Activated T-cell treated with anti-CD3 and anti-CD28 coated beads, Interleukin-2, amount 50 U/mL, for 4 hours (primary cell): ENCODE measurements at regions not wholly inside any gene's neighbourhood (a gene's known extent, or its start where the extent isn't known, plus 50 kb on each side); places are given as distances from the start of the nearest gene placed in this dataset.

Source experiments
- ATAC-seq, 2 donors: fragments of 200-7000 bp; cut with Tn5 transposase; one replicate each; pipeline ENCODE4 v1.10.0; 2021
- DNase-seq: peaks from one replicate; pipeline ENCODE4 v3.0.0-alpha.2; 2020
- H3K27me3 Mint-ChIP-seq: one replicate; pipeline ENCODE4 v1.8.0; 2021; ENCODE audit warnings: low read depth, mixed read lengths
- H3K36me3 Mint-ChIP-seq: one replicate; pipeline ENCODE4 v1.8.0; 2022; ENCODE audit warnings: mixed read lengths; ENCODE audit not compliant: insufficient read depth
- H3K4me1 Mint-ChIP-seq: one replicate; pipeline ENCODE4 v1.8.0; 2021; ENCODE audit warnings: low read depth, mixed read lengths
- H3K4me3 Mint-ChIP-seq: one replicate; pipeline ENCODE4 v1.8.0; 2021; ENCODE audit warnings: mild to moderate bottlenecking, moderate library complexity, mixed read lengths
- H3K9me3 Mint-ChIP-seq: one replicate; pipeline ENCODE4 v1.8.0; 2021; ENCODE audit warnings: mixed read lengths

- Mint-ChIP-seq H3K36me3 (no peaks in the 10 kb centered on the region), H3K4me1 (no peaks in the 10 kb centered on the region), H3K9me3 (peaks cover 7% of the 10 kb centered on the region), H3K27me3 (no peaks in the 10 kb centered on the region), H3K4me3 (no peak overlapping the region)
- DNase-seq (no peak), ATAC-seq (no peak)
Measured at GRCh38 chr15:94875550-94875949, 644.2 kb downstream of the MCTP2 start.

GRCh38 chr15:94877833-94878232, 646.5 kb downstream of the MCTP2 start:
- ATAC-seq, result no peak
- H3K4me3 Mint-ChIP-seq, result no peak overlapping the region
- peaks cover 7% of the 10 kb centered on the region for H3K9me3 Mint-ChIP-seq

GRCh38 chr15:94882071-94882712, 650.8 kb downstream of the MCTP2 start:
- Mint-ChIP-seq H3K9me3 (peaks cover 7% of the 10 kb centered on the region), H3K4me3 (no peak overlapping the region), H3K27me3 (no peaks in the 10 kb centered on the region), H3K36me3 (no peaks in the 10 kb centered on the region), H3K4me1 (no peaks in the 10 kb centered on the region)
- ATAC-seq (no peak), DNase-seq (no peak)

More at GRCh38 chr15:94877833-94878232, 646.5 kb downstream of the MCTP2 start:
- DNase-seq, result no peak
- no peaks in the 10 kb centered on the region for H3K4me1 Mint-ChIP-seq
- no peaks in the 10 kb centered on the region for H3K36me3 Mint-ChIP-seq
- no peaks in the 10 kb centered on the region for H3K27me3 Mint-ChIP-seq

GRCh38 chr15:94887391-94887790, 656.0 kb downstream of the MCTP2 start:
- peaks cover 7% of the 10 kb centered on the region for H3K9me3 Mint-ChIP-seq
- H3K27me3 Mint-ChIP-seq, result no peaks in the 10 kb centered on the region
- no peaks in the 10 kb centered on the region for H3K36me3 Mint-ChIP-seq
- DNase-seq (no peak), ATAC-seq (no peak)
- H3K4me1 Mint-ChIP-seq, result no peaks in the 10 kb centered on the region
- no peak overlapping the region for H3K4me3 Mint-ChIP-seq

GRCh38 chr15:94889153-94889552, 657.8 kb downstream of the MCTP2 start:
- H3K4me1 Mint-ChIP-seq, result no peaks in the 10 kb centered on the region
- peaks cover 7% of the 10 kb centered on the region for H3K9me3 Mint-ChIP-seq
- ATAC-seq, result no peak
- H3K4me3 Mint-ChIP-seq, result no peak overlapping the region
- DNase-seq, result no peak
- H3K27me3 Mint-ChIP-seq, result no peaks in the 10 kb centered on the region
- no peaks in the 10 kb centered on the region for H3K36me3 Mint-ChIP-seq

GRCh38 chr15:94893091-94893490, 661.7 kb downstream of the MCTP2 start:
- ATAC-seq, result no peak
- no peaks in the 10 kb centered on the region for H3K27me3 Mint-ChIP-seq
- peaks cover 5% of the 10 kb centered on the region for H3K9me3 Mint-ChIP-seq
- H3K4me1 Mint-ChIP-seq, result no peaks in the 10 kb centered on the region
- no peaks in the 10 kb centered on the region for H3K36me3 Mint-ChIP-seq
- no peak overlapping the region for H3K4me3 Mint-ChIP-seq
- no peak for DNase-seq

- DNase-seq (no peak), ATAC-seq (no peak)
- Mint-ChIP-seq H3K36me3 (no peaks in the 10 kb centered on the region), H3K27me3 (no peaks in the 10 kb centered on the region), H3K4me3 (no peak overlapping the region), H3K4me1 (no peaks in the 10 kb centered on the region), H3K9me3 (peaks cover 6% of the 10 kb centered on the region)
Measured at GRCh38 chr15:94894056-94894455, 662.7 kb downstream of the MCTP2 start.

GRCh38 chr15:94909510-94909909, 678.1 kb downstream of the MCTP2 start:
- H3K9me3 Mint-ChIP-seq, result peaks cover 16% of the 10 kb centered on the region
- H3K27me3 Mint-ChIP-seq, result no peaks in the 10 kb centered on the region
- no peaks in the 10 kb centered on the region for H3K4me1 Mint-ChIP-seq
- ATAC-seq (no peak), DNase-seq (no peak)
- H3K4me3 Mint-ChIP-seq, result no peak overlapping the region
- no peaks in the 10 kb centered on the region for H3K36me3 Mint-ChIP-seq

- H3K4me1 Mint-ChIP-seq, result no peaks in the 10 kb centered on the region
- no peaks in the 10 kb centered on the region for H3K27me3 Mint-ChIP-seq
- H3K36me3 Mint-ChIP-seq, result no peaks in the 10 kb centered on the region
- peaks cover 16% of the 10 kb centered on the region for H3K9me3 Mint-ChIP-seq
- ATAC-seq (no peak), DNase-seq (no peak)
- no peak overlapping the region for H3K4me3 Mint-ChIP-seq
Measured at GRCh38 chr15:94910166-94910565, 678.8 kb downstream of the MCTP2 start.

GRCh38 chr15:94912760-94913159, 681.4 kb downstream of the MCTP2 start:
- Mint-ChIP-seq H3K27me3 (no peaks in the 10 kb centered on the region), H3K9me3 (peaks cover 10% of the 10 kb centered on the region), H3K4me3 (no peak overlapping the region), H3K36me3 (no peaks in the 10 kb centered on the region), H3K4me1 (no peaks in the 10 kb centered on the region)
- DNase-seq, result no peak
- ATAC-seq, result no peak

GRCh38 chr15:94917068-94917467, 685.7 kb downstream of the MCTP2 start:
- Mint-ChIP-seq H3K4me3 (no peak overlapping the region), H3K9me3 (no peaks in the 10 kb centered on the region), H3K4me1 (no peaks in the 10 kb centered on the region), H3K27me3 (no peaks in the 10 kb centered on the region), H3K36me3 (no peaks in the 10 kb centered on the region)
- ATAC-seq (no peak), DNase-seq (no peak)

- no peaks in the 10 kb centered on the region for H3K4me1 Mint-ChIP-seq
- no peaks in the 10 kb centered on the region for H3K36me3 Mint-ChIP-seq
- H3K9me3 Mint-ChIP-seq, result peaks cover 5% of the 10 kb centered on the region
- H3K4me3 Mint-ChIP-seq, result no peak overlapping the region
- no peak for DNase-seq
- no peak for ATAC-seq
- H3K27me3 Mint-ChIP-seq, result no peaks in the 10 kb centered on the region
Measured at GRCh38 chr15:94921936-94922335, 690.6 kb downstream of the MCTP2 start.

- Mint-ChIP-seq H3K9me3 (peaks cover 5% of the 10 kb centered on the region), H3K4me3 (no peak overlapping the region), H3K4me1 (no peaks in the 10 kb centered on the region), H3K36me3 (no peaks in the 10 kb centered on the region), H3K27me3 (no peaks in the 10 kb centered on the region)
- no peak for DNase-seq
- no peak for ATAC-seq
Measured at GRCh38 chr15:94924057-94924456, 692.7 kb downstream of the MCTP2 start.

GRCh38 chr15:94924971-94925598, 693.7 kb downstream of the MCTP2 start:
- H3K4me3 Mint-ChIP-seq, result no peak overlapping the region
- no peaks in the 10 kb centered on the region for H3K36me3 Mint-ChIP-seq
- peaks cover 5% of the 10 kb centered on the region for H3K9me3 Mint-ChIP-seq
- no peaks in the 10 kb centered on the region for H3K27me3 Mint-ChIP-seq
- ATAC-seq (no peak), DNase-seq (no peak)
- no peaks in the 10 kb centered on the region for H3K4me1 Mint-ChIP-seq

GRCh38 chr15:94925680-94926079, 694.3 kb downstream of the MCTP2 start:
- Mint-ChIP-seq H3K4me1 (no peaks in the 10 kb centered on the region), H3K4me3 (no peak overlapping the region), H3K36me3 (no peaks in the 10 kb centered on the region), H3K27me3 (no peaks in the 10 kb centered on the region), H3K9me3 (peaks cover 5% of the 10 kb centered on the region)
- DNase-seq (no peak), ATAC-seq (no peak)
